ENCODE measurements at regions not wholly inside any gene's neighbourhood (a gene's known extent, or its start where the extent isn't known, plus 50 kb on each side); places are given as distances from the start of the nearest gene placed in this dataset.

DNA sequence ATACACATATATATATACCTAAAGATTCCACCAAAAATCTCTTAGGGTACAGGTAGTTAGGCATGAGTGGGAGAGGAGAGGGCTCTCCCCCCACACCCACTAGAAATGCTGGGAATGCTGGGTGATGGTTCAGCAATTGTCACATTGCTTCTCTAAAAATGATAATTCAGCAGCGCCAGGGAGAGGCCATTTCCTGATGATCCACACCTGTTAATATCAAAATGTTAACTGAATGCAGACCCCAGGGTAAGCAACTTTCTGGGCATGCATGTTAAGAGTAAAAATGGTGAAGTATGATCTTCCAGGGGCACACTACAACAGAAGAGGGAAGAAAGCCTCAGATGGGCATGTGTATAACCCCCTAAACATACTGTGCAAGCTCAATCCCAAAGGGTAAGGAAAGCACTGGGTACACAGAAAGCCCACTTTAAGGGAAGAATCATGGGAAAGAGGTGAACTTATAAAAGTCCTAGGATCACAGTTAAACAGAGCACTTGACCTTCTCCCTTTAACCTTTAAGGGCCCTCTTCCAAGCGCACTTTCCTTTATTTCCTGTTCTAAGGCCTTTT is 67.6 kb upstream of the GNAZ start:
- H3K36me3 ChIP-seq (ENCODE audit: control insufficient read depth, insufficient read depth, low read length): no peaks in the 10 kb centered on the region
- DNase-seq (ENCODE audit: low read depth): no peak
- H3K4me3 ChIP-seq (ENCODE audit: low read depth, low read length): no peak overlapping the region
- no peak for FAIRE-seq
- TF ChIP-seq, protein P1, sequence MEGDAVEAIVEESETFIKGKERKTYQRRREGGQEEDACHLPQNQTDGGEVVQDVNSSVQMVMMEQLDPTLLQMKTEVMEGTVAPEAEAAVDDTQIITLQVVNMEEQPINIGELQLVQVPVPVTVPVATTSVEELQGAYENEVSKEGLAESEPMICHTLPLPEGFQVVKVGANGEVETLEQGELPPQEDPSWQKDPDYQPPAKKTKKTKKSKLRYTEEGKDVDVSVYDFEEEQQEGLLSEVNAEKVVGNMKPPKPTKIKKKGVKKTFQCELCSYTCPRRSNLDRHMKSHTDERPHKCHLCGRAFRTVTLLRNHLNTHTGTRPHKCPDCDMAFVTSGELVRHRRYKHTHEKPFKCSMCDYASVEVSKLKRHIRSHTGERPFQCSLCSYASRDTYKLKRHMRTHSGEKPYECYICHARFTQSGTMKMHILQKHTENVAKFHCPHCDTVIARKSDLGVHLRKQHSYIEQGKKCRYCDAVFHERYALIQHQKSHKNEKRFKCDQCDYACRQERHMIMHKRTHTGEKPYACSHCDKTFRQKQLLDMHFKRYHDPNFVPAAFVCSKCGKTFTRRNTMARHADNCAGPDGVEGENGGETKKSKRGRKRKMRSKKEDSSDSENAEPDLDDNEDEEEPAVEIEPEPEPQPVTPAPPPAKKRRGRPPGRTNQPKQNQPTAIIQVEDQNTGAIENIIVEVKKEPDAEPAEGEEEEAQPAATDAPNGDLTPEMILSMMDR (IDR thresholded peaks at IDR 0.05; ENCODE audit: insufficient read depth, low read length, severe bottlenecking): no peak
- no peaks in the 10 kb centered on the region for H3K27me3 ChIP-seq (ENCODE audit: control insufficient read depth, insufficient read depth, low read length)

DNA sequence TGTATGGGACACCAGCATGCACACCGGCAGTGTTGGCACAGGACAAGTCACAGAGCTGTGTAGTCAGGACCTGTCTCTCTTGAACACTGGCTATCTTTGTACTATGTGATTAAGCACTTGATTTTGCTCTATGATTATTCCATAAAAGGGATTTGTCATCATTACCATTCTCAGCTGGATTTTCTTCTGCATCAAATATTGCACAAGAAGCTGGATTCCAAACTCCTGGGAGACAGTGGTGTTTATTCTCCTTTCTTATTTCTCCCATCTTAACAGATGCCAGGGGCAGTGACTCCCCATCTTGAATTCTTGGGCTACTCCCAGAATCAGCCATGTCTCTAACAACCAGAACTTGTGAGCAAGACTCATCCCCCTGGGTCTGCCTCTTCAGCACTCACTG is 62.5 kb upstream of the GNAZ start:
- no peak for DNase-seq (ENCODE audit: low read depth)
- TF ChIP-seq, protein P1 (IDR thresholded peaks at IDR 0.05; ENCODE audit: insufficient read depth, low read length, severe bottlenecking): no peak
- peak; percentile 55 for FAIRE-seq
- Histone ChIP-seq H3K4me3 (ENCODE audit: low read depth, low read length) (no peak overlapping the region), H3K36me3 (ENCODE audit: control insufficient read depth, insufficient read depth, low read length) (no peaks in the 10 kb centered on the region), H3K27me3 (ENCODE audit: control insufficient read depth, insufficient read depth, low read length) (no peaks in the 10 kb centered on the region)

DNA sequence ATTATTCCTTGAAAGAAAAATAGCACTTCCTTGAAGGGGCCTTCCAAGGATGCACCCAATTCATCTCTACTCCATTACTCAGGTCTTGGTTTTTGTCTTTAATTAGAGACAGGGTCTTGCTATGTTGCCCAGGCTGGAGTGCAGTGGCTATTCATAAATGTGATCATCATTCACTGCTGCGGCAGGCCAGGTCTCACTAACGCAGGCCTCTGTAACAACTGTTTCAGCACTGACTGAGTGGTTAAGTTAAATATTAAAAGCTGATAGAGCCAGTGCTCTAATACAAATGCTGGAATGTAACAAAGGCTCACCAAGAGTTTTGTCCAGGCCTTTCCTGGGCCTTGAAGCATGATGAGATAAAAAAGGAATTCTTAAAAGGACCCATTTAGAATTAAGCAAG is 61.4 kb upstream of the GNAZ start:
- FAIRE-seq (no peak), DNase-seq (ENCODE audit: low read depth) (no peak)
- no peaks in the 10 kb centered on the region for H3K27me3 ChIP-seq (ENCODE audit: control insufficient read depth, insufficient read depth, low read length)
- TF ChIP-seq, protein P1 (IDR thresholded peaks at IDR 0.05; ENCODE audit: insufficient read depth, low read length, severe bottlenecking): no peak
- no peak overlapping the region for H3K4me3 ChIP-seq (ENCODE audit: low read depth, low read length)
- no peaks in the 10 kb centered on the region for H3K36me3 ChIP-seq (ENCODE audit: control insufficient read depth, insufficient read depth, low read length)

Data from bronchial epithelial cell (primary cell).